ENCODE measurements at regions not wholly inside any gene's neighbourhood (a gene's known extent, or its start where the extent isn't known, plus 50 kb on each side); places are given as distances from the start of the nearest gene placed in this dataset.
A peak's percentile ranks its signal among the peaks of the same experiment; 100 is the strongest.

DNA sequence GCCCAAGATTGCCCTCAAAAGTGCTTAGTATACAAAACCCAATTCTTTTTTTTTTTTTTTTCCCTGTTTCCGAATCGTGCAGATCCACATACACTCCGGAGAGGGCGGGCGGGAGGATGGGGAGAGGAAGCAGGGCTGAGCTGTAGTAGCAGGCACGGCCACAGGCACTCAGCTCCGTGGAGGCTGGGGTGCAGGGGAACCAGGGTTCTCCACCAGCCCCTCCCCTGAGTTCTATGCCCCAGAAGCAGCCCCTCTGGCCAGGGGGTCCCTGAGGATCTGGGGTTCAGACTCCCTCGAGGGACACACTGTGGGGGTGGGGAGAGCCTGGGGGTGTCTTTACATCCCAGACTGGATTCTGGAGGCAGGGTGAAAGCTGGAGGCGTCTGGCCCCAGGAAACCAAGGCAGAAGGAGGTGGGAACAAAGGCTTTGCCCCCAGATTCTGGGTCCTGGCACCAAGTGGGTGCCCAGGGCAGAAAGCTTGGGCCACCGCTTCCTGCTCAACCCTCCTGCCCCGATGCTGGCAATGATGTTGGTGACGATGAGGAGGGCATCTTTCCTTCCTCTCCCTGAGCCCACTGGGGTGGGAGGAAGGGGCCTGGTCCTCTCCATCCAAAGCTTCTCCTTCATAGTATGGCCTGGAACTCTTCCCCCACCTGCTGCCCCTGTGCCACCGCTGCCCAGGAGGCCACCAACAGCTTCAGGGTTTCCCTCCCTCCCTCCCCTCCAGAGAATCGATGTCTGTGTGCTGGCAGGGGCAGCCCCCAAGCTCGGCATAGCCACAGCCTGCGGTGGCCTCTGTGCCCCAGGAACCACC is 106.4 kb upstream of the TARDBP start:
- H3K9me3 Mint-ChIP-seq, result no peaks in the 10 kb centered on the region
- no peak overlapping the region for H3K4me3 Mint-ChIP-seq
- intact Hi-C loops (cut with micrococcal nuclease), result no loop called here
- no peak overlapping the region for H3K27ac Mint-ChIP-seq
- H3K4me1 Mint-ChIP-seq (ENCODE audit: low read depth), result peaks cover 30% of the 10 kb centered on the region
- peaks cover 10% of the 10 kb centered on the region for H3K27me3 Mint-ChIP-seq
- no peaks in the 10 kb centered on the region for H3K36me3 Mint-ChIP-seq (ENCODE audit: low read depth)

DNA sequence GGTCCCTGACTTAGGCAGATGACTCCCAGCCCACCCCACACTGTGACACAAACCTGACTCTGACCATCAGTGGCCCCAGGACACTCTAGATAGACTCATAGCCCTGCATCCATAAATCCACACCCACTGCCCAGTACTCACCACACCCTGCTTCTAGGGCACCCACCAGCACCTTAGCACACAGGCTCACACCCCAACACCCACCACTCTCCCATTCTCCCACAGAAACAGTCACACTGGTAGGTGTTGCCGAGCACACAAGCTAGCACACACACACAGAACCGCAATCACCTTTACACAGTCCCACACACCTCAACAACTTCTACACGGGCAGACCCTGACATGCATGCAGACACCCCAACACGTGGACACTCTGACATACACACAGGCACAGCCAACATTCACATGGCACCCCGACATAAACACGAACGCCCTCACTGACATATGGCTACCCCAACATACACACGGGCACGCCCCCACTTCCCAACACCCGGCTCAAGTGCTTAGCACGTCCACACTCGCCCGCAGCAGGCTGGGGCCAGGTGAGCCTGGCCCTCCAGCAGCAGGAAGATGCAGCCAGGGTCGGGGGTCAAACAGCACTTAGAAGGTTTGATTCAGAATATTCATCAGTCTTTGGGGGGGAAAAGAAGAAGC is 105.5 kb upstream of the TARDBP start:
- Mint-ChIP-seq H3K4me1 (ENCODE audit: low read depth) (peaks cover 25% of the 10 kb centered on the region), H3K4me3 (no peak overlapping the region), H3K36me3 (ENCODE audit: low read depth) (no peaks in the 10 kb centered on the region), H3K27ac (no peak overlapping the region), H3K27me3 (peaks cover 10% of the 10 kb centered on the region), H3K9me3 (no peaks in the 10 kb centered on the region)
- intact Hi-C loops (cut with micrococcal nuclease), result no loop called here

DNA sequence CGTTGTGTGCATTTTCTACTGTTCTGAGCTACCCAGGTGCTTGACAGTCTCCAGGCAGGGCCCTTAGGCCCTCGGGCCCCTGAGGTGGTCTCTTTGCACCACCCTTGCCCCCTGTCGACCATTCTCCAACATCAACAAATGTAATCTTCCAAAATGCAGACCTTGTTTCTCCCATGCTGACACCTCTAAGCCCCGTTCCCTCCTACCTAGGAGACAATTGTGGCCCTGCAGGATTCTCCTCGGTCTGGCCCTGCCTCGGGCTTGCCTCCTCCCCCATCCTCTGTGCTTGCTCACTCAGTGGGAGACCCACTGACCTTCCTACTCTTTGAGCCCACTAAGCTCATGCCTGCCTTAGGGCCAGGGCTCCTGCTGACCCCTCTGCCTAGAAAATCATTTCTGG is 104.2 kb upstream of the TARDBP start:
- peaks cover 20% of the 10 kb centered on the region for H3K4me1 Mint-ChIP-seq (ENCODE audit: low read depth)
- H3K27me3 Mint-ChIP-seq, result peaks cover 10% of the 10 kb centered on the region
- H3K4me3 Mint-ChIP-seq, result no peak overlapping the region
- no peaks in the 10 kb centered on the region for H3K36me3 Mint-ChIP-seq (ENCODE audit: low read depth)
- no peaks in the 10 kb centered on the region for H3K9me3 Mint-ChIP-seq
- no peak overlapping the region for H3K27ac Mint-ChIP-seq
- intact Hi-C loops (cut with micrococcal nuclease), result no loop called here

DNA sequence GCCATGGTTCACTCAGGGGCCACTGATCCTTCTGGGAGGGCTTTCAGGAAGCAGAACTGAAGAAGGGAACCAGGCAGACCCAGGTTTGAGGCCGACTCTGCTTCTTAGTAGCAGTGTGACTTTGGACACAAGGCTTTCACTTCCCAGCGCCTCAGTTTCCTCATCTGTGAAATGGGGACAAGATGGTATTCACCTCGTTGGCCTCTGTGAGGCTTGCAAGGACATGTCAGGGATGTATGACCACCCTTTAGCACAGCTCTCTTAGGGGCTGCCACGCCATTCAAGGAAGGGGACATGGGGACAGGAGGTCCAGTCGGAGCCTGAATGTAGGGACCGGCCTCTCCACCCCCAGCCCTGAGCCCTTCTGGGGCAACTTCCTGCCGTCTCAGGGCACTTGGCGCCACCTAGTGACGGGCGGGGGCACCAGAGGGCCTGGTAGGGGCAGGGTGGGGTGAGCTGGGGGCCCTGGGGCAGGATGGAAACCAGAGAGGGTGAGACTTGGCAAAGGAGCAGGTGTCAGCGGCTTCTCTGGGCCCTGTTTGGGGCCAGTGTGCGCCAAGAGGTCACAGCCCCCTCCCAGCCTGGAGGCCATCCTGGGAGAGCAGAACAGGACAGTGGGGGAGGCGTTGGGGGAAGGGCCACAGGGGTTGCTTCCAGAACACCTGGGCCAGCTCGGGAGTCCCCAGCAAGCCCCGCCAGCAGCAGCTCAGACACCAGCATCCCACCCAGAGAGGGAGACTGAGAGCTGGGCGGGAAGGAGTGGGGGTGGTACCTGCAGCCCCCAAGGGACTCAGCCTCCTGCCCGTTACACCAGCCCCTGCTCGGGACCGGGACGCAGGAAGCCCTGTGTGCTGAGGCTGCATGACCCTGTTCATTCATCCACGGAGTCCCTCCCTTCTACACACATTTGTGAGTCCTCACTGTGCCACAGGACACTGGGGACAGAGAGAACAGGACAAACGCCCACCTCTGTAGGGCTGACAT is 102.5 kb upstream of the TARDBP start:
- no peak overlapping the region for H3K4me3 Mint-ChIP-seq
- H3K27me3 Mint-ChIP-seq, result peaks cover 5% of the 10 kb centered on the region
- H3K4me1 Mint-ChIP-seq (ENCODE audit: low read depth), result peaks cover 3% of the 10 kb centered on the region
- H3K36me3 Mint-ChIP-seq (ENCODE audit: low read depth), result no peaks in the 10 kb centered on the region
- no peaks in the 10 kb centered on the region for H3K9me3 Mint-ChIP-seq
- no peak overlapping the region for H3K27ac Mint-ChIP-seq
- intact Hi-C loops (cut with micrococcal nuclease), result no loop called here

DNA sequence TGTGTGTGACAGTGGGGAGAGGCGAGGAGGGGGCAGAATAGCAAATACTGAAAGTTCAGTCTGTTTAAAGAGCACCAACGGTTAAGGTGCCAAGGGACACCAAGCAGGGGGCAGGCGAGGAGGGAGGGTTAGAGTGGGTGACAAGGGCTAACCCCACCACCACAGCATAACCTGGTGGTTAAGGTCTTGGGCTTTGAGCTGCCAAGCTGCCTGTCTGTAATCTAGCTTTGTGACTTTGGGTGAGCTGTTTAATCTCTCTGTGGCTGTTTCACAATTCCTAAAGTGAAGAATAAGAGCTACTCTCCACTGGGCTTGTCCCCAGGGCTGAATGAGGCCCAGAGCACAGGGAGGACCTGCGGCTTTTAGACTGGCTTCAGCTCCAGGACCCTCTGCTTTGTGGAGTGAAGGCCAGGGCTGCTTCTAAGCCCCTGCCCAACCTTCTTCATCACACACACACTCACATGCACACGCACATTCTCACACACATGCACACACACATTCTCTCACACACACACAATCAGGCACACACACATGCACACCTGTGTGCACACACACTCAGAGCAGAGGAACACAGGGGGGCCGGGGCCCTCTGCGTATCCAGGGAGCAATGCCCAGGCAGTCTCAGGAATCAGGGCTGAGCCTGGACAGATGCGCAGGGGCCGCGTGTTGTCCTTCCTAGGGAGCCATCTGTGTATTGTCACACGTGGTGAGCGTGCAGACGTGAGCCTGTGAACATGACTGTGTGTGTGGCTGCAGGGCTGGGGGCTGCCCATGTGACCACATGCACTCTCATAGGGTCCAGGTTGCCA is 101.6 kb upstream of the TARDBP start:
- intact Hi-C loops (cut with micrococcal nuclease), result no loop called here
- no peaks in the 10 kb centered on the region for H3K9me3 Mint-ChIP-seq
- H3K27ac Mint-ChIP-seq, result no peak overlapping the region
- no peaks in the 10 kb centered on the region for H3K4me1 Mint-ChIP-seq (ENCODE audit: low read depth)
- no peaks in the 10 kb centered on the region for H3K36me3 Mint-ChIP-seq (ENCODE audit: low read depth)
- peaks cover 5% of the 10 kb centered on the region for H3K27me3 Mint-ChIP-seq
- no peak overlapping the region for H3K4me3 Mint-ChIP-seq

DNA sequence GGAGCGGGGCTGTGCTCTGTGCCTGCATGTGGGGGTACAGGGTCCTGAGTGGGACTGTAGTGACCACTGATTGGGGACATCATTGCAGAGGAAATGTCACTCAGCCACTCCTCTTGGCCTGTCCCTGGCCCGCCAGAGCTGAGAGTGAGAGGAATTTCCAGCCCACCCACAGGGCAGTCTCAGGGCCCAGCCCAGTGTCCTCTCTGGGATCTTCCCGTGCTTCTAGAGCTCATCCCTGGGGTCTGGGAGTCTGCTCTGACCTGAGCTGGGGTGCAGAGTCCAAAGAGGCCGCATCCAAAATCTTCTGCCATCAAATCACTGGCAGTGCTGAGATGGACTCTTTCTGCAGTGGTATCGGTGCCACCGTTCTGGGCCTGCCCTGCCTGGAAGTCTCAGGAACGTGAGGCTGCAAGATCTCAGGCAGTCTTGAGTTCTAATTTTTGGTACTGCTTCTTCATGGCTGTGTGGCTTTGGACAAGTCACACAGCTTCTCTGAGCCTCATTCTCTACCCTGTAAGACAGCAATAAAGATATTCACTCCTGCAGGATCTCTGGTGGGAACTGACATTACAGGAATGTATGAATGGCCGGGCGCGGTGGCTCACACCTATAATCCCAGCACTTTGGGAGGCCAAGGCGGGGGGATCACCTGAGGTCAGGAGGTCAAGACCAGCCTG is 100.8 kb upstream of the TARDBP start:
- Mint-ChIP-seq H3K27ac (no peak overlapping the region), H3K4me3 (no peak overlapping the region), H3K9me3 (no peaks in the 10 kb centered on the region), H3K27me3 (peaks cover 6% of the 10 kb centered on the region), H3K36me3 (ENCODE audit: low read depth) (no peaks in the 10 kb centered on the region), H3K4me1 (ENCODE audit: low read depth) (no peaks in the 10 kb centered on the region)
- intact Hi-C loops (cut with micrococcal nuclease), result no loop called here

DNA sequence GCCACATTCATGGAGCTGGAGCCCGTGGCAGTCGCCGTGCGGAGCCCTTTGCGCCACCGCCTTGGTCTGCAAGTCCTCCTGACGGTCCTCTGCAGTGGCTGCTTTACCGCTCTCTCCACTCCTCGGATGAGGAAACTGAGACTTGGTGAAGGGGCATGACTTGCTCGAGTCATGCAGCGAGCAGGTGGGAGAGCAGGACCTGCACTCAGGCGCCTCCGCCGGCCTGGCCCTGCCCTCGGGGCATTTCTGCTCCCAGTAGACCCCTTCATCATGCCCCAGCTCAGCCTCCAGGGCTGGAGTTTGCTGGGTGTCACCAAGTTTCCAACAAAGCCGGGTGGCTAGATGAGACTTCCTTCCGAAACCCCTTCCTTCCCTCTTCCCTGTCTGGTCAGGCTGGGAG is 100.0 kb upstream of the TARDBP start:
- peaks cover 3% of the 10 kb centered on the region for H3K27me3 Mint-ChIP-seq
- H3K27ac Mint-ChIP-seq, result no peak overlapping the region
- no peak overlapping the region for H3K4me3 Mint-ChIP-seq
- H3K36me3 Mint-ChIP-seq (ENCODE audit: low read depth), result no peaks in the 10 kb centered on the region
- intact Hi-C loops (cut with micrococcal nuclease), result no loop called here
- peaks cover 7% of the 10 kb centered on the region for H3K4me1 Mint-ChIP-seq (ENCODE audit: low read depth)
- H3K9me3 Mint-ChIP-seq, result no peaks in the 10 kb centered on the region

DNA sequence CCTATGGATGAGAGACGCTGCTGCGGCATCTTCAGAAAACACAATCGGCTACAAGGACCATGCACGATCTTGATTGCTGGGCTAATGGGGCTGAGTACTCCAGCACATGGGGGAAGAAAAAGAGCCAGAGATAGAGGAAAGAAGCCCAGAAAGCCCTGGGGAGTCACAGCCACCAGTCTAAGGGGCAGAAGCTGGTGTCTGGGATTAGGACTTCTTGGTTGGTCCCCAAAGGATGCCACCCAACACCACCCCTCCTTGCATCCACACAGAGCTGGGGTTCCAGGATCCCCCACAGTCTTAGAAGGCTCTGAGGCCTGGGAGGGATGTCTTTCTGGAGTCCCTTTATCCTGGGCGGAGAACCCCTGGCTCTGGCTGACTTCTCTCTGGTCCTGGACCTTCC is 98.4 kb upstream of the TARDBP start:
- no peak overlapping the region for H3K27ac Mint-ChIP-seq
- no peaks in the 10 kb centered on the region for H3K9me3 Mint-ChIP-seq
- intact Hi-C loops (cut with micrococcal nuclease), result no loop called here
- peaks cover 19% of the 10 kb centered on the region for H3K4me1 Mint-ChIP-seq (ENCODE audit: low read depth)
- H3K27me3 Mint-ChIP-seq, result peaks cover 10% of the 10 kb centered on the region
- H3K36me3 Mint-ChIP-seq (ENCODE audit: low read depth), result no peaks in the 10 kb centered on the region
- H3K4me3 Mint-ChIP-seq, result no peak overlapping the region

DNA sequence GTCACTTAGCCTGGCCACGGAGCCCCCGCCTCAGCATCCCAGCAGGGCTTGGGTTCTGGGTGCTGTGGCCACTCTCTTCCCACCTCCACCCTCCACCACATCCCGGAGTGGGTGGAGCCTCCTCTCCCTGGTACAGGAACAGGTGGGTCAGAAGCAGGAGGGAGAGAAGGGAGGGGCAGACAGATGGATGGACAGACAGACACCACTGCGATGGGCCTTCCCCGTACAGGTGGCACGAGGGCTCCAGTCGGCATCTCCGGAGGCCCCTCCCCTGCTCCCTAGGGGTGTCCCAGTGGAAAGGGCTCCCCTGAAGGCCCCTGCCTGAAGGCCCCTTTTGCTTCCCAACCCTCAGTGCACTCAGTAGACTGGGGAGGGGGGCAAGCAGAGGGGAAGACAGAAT is 96.9 kb upstream of the TARDBP start:
- no peaks in the 10 kb centered on the region for H3K9me3 Mint-ChIP-seq
- H3K4me1 Mint-ChIP-seq (ENCODE audit: low read depth), result peaks cover 19% of the 10 kb centered on the region
- no peak overlapping the region for H3K4me3 Mint-ChIP-seq
- H3K27ac Mint-ChIP-seq, result no peak overlapping the region
- no peaks in the 10 kb centered on the region for H3K36me3 Mint-ChIP-seq (ENCODE audit: low read depth)
- intact Hi-C loops (cut with micrococcal nuclease), result no loop called here
- peaks cover 13% of the 10 kb centered on the region for H3K27me3 Mint-ChIP-seq

DNA sequence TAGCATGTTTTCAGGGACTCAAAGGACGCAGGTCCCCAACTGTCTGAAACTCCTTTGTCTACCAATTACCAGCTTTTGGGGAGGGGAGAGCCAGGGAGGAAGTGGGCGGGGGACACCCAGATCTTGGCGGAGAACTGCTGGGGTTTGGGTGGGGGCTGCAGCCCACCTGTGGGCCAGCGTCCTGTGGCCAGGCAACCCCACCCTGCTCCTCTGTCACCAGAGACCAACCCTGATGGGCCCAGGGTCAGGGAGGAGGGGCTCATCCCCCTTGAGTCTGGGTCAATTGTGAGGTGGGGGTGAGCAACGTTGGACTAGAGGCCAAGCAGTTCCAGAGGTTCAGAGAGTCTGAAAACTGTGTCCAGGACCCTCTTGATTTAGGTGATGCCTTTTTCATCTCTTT is 96.1 kb upstream of the TARDBP start:
- H3K27ac Mint-ChIP-seq, result no peak overlapping the region
- no peaks in the 10 kb centered on the region for H3K9me3 Mint-ChIP-seq
- no peaks in the 10 kb centered on the region for H3K36me3 Mint-ChIP-seq (ENCODE audit: low read depth)
- peaks cover 19% of the 10 kb centered on the region for H3K4me1 Mint-ChIP-seq (ENCODE audit: low read depth)
- intact Hi-C loops (cut with micrococcal nuclease), result no loop called here
- no peak overlapping the region for H3K4me3 Mint-ChIP-seq
- peaks cover 13% of the 10 kb centered on the region for H3K27me3 Mint-ChIP-seq

DNA sequence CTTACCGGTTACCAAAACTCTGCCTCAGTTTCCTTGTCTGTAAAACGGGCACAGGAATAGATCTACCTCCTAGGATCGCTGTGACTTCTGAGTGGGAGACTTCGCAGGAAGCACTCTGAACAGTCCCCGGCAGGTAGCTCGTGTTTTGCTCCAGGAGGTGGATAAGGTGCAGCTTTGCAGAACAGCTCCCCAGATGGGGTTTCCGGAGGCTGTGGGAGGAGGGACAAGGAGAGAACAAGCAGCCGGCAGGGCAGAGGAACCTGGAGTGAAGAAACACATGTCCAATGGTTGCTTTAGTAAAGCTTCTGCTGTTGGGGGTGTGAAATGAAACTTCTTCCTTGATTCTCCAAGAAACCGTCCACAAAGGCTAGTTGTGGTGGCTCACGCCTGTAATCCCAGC is 95.5 kb upstream of the TARDBP start:
- no peak overlapping the region for H3K27ac Mint-ChIP-seq
- intact Hi-C loops (cut with micrococcal nuclease), result no loop called here

DNA sequence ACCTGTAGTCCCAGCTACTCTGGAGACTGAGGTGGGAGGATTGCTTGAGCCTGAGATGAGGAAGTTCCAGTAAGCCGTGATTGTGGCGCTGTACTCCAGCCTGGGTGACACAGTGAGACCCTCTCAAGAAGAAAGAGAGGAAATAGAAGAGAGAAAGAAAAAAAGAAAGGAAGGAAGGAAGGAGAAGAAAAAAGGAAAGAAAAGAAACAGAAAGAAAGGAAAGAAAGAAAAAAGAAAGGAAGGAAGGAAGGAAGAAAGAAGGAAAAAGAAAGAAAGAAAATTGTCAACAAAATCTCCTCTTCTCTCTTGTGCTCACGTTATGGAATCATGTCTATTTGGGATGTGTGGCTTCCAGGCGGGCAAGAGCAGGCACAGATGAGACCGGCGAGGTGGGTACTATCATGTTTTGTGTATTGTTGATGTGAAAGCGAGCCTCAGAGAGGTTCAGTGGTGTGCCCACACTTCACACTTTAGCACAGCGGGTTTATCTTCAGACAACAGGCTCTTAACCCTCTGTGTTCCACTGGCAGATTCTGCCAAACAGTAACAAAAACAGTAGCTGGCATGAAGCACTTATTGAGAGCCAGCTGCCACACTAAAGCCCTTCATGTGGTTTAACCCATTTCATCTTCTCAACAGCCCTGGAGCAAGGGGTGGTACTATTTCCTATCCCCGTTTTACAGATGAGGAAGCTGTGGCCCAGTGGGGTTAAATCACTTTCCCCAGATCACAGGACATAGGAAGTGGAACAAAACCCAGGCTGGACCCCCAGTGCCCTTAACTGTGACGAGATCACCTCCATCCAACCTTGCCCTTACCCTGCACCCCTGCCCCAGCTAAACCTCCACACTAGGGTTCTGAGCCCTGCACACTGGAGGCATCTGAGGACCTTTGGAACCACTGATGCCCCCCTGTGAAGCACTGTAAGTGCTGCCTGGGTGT is 94.7 kb upstream of the TARDBP start:
- intact Hi-C loops (cut with micrococcal nuclease), result no loop called here
- H3K27ac Mint-ChIP-seq, result no peak overlapping the region
- peak overlapping the region; percentile 48 for H3K4me3 Mint-ChIP-seq
- no peaks in the 10 kb centered on the region for H3K9me3 Mint-ChIP-seq
- no peaks in the 10 kb centered on the region for H3K36me3 Mint-ChIP-seq (ENCODE audit: low read depth)
- H3K4me1 Mint-ChIP-seq (ENCODE audit: low read depth), result peaks cover 19% of the 10 kb centered on the region
- H3K27me3 Mint-ChIP-seq, result peaks cover 13% of the 10 kb centered on the region

More for the DNA sequence above, 95.5 kb upstream of the TARDBP start:
- H3K4me1 Mint-ChIP-seq (ENCODE audit: low read depth), result peaks cover 19% of the 10 kb centered on the region
- H3K4me3 Mint-ChIP-seq, result no peak overlapping the region
- no peaks in the 10 kb centered on the region for H3K9me3 Mint-ChIP-seq
- peaks cover 13% of the 10 kb centered on the region for H3K27me3 Mint-ChIP-seq
- H3K36me3 Mint-ChIP-seq (ENCODE audit: low read depth), result no peaks in the 10 kb centered on the region
